OCI-LY7 (cell line): ENCODE measurements at regions not wholly inside any gene's neighbourhood (a gene's known extent, or its start where the extent isn't known, plus 50 kb on each side); places are given as distances from the start of the nearest gene placed in this dataset.

ENCODE experiments used
- BruUV-seq: library from RNA; stranded (reverse); fragments of 400-500 nt; replicated peaks from 2 replicates; lab custom pipeline; 2021; lab: Mats Ljungman, UMichigan
- CTCF ChIA-PET: fragments of 300-600 bp; sonication (Branson Sonifier 250); formaldehyde crosslinking; loops from one replicate; lab custom pipeline; 2022; ENCODE audit warnings: antibody characterized with exemption; ENCODE audit not compliant: unreplicated experiment; lab: Charles Lee
- POLR2A ChIA-PET: fragments of 300-600 bp; sonication (Branson Sonifier 250); formaldehyde crosslinking; loops from one replicate; lab custom pipeline; 2022; ENCODE audit warnings: antibody characterized with exemption; lab: Charles Lee
- DNase-seq: peaks from one replicate; pipeline ENCODE4 v3.0.0-alpha.2; 2015; ENCODE audit warnings: low spot score
- H2AFZ ChIP-seq: fragments of 200-600 bp; sonication (generic), shearing (Covaris generic); 2 replicates; pipeline ENCODE4 v1.6.1; 2014; ENCODE audit warnings: mild to moderate bottlenecking, antibody characterized with exemption, low read length, moderate library complexity
- H3K27ac ChIP-seq: fragments of 200-600 bp; sonication (generic); 2 replicates; pipeline ENCODE4 v1.5.1; 2014; ENCODE audit warnings: mixed run types, low read depth, mild to moderate bottlenecking, moderate library complexity, low read length, inconsistent platforms; ENCODE audit not compliant: poor library complexity, severe bottlenecking
- H3K36me3 ChIP-seq: fragments of 200-600 bp; sonication (generic); 2 replicates; pipeline ENCODE4 v1.6.1; 2014; ENCODE audit warnings: mild to moderate bottlenecking, antibody characterized with exemption, low read length, moderate library complexity, mixed read lengths; ENCODE audit not compliant: insufficient read depth
- H3K4me1 ChIP-seq: fragments of 200-600 bp; sonication (generic); 2 replicates; pipeline ENCODE4 v1.5.1; 2014; ENCODE audit warnings: mild to moderate bottlenecking, low read length; ENCODE audit not compliant: insufficient read depth, poor library complexity, severe bottlenecking
- H3K4me2 ChIP-seq: fragments of 200-600 bp; sonication (generic); 2 replicates; pipeline ENCODE4 v1.6.1; 2014; ENCODE audit warnings: mild to moderate bottlenecking, low read length
- H3K4me3 ChIP-seq: fragments of 200-600 bp; sonication (generic); 2 replicates; pipeline ENCODE4 v1.5.1; 2014; ENCODE audit warnings: mild to moderate bottlenecking, low read depth, low read length; ENCODE audit not compliant: poor library complexity, severe bottlenecking
- H3K79me2 ChIP-seq: fragments of 200-600 bp; sonication (generic); 2 replicates; pipeline ENCODE4 v1.6.1; 2016; ENCODE audit warnings: low read depth, mild to moderate bottlenecking, low read length, moderate library complexity, mixed read lengths; ENCODE audit not compliant: insufficient read depth
- H3K9me2 ChIP-seq: fragments of 200-600 bp; sonication (generic); 2 replicates; pipeline ENCODE4 v1.6.1; 2016; ENCODE audit warnings: mild to moderate bottlenecking, low read length, mixed read lengths; ENCODE audit not compliant: insufficient read depth
- H3K9me3 ChIP-seq: fragments of 200-600 bp; sonication (generic); 2 replicates; pipeline ENCODE4 v1.6.1; 2014; ENCODE audit warnings: mild to moderate bottlenecking, mixed run types, low read length, mixed read lengths
- H4K20me1 ChIP-seq: fragments of 200-600 bp; sonication (generic); 2 replicates; pipeline ENCODE4 v1.6.1; 2014; ENCODE audit warnings: mild to moderate bottlenecking, antibody characterized with exemption, low read length, moderate library complexity, mixed read lengths; ENCODE audit not compliant: insufficient read depth
- EZH2phosphoT487 ChIP-seq: fragments of 200-600 bp; sonication (generic); IDR thresholded peaks from 2 replicates; pipeline ENCODE4 v1.6.1; 2018; ENCODE audit warnings: low read depth, borderline replicate concordance, mild to moderate bottlenecking, mixed run types, antibody characterized with exemption, low read length, moderate library complexity, mixed read lengths
- intact Hi-C: fragments of 100-400 bp; cut with micrococcal nuclease; formaldehyde crosslinking; loops from one replicate; pipeline ENCODE4 v1.10.0; 2022; ENCODE audit not compliant: unreplicated experiment
- TF ChIP-seq, protein P1 (sequence below): fragments of 200-600 bp; sonication (generic); conservative IDR thresholded peaks from 2 replicates; pipeline ENCODE4 v1.5.1; 2014; ENCODE audit warnings: mild to moderate bottlenecking, antibody characterized with exemption, low read length, moderate library complexity, mixed read lengths

DNA sequence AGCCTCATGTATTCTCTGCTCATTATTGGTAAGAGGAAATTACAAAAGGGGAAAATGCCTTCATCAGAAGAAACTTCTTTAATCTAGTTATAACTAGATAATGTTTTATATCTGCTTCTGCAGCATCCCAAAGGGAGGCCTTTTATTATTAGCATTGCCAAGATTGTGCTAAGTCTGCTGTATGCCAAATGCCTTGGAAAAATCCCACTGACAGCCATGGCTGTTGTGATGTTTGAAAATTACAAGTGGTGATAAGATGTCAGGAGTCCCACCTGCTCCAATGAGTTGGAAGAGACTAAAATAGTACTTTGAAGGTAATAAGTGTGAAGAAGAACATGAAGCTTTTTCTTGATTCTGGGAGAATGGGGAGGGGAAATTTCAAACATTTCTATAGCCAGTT, 345.0 kb downstream of the GABRB2 start:
- H2AFZ ChIP-seq, result no peak overlapping the region
- no peaks in the 10 kb centered on the region for H3K9me3 ChIP-seq
- no peak for TF ChIP-seq EZH2phosphoT487
- TF ChIP-seq, protein P1, sequence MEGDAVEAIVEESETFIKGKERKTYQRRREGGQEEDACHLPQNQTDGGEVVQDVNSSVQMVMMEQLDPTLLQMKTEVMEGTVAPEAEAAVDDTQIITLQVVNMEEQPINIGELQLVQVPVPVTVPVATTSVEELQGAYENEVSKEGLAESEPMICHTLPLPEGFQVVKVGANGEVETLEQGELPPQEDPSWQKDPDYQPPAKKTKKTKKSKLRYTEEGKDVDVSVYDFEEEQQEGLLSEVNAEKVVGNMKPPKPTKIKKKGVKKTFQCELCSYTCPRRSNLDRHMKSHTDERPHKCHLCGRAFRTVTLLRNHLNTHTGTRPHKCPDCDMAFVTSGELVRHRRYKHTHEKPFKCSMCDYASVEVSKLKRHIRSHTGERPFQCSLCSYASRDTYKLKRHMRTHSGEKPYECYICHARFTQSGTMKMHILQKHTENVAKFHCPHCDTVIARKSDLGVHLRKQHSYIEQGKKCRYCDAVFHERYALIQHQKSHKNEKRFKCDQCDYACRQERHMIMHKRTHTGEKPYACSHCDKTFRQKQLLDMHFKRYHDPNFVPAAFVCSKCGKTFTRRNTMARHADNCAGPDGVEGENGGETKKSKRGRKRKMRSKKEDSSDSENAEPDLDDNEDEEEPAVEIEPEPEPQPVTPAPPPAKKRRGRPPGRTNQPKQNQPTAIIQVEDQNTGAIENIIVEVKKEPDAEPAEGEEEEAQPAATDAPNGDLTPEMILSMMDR, result no peak
- no peaks in the 10 kb centered on the region for H3K36me3 ChIP-seq
- no peak overlapping the region for H3K4me3 ChIP-seq
- intact Hi-C loops, result no loop called here
- POLR2A ChIA-PET, result no interaction called here
- CTCF ChIA-PET, result no interaction called here
- DNase-seq, result no peak
- no peaks in the 10 kb centered on the region for H3K79me2 ChIP-seq
- no peaks in the 10 kb centered on the region for H3K4me1 ChIP-seq
- no peak overlapping the region for H3K4me2 ChIP-seq
- no peak overlapping the region for H3K27ac ChIP-seq
- H3K9me2 ChIP-seq, result no peaks in the 10 kb centered on the region
- BruUV-seq, result no TSS peak
- H4K20me1 ChIP-seq, result no peaks in the 10 kb centered on the region

DNA sequence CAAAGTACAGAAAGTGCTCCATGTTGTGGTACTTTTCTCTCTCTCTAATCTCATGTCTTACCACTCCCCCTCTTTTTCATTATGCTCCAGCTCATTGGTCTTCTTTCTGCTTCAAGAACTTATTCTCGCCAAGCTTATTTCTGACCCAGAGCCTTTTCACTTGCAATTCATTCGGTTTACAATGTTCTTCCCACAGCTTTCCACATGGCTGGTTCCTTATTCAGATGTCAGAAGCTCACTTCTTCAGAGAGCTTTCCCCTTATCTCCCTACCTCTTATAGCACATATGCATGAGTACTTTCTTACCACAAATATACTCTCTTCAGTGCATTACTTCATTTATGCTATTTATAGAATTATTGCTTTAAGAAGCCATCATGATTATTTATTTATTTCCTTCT, 338.8 kb upstream of the ATP10B start:
- no TSS peak for BruUV-seq
- no peaks in the 10 kb centered on the region for H3K9me2 ChIP-seq
- CTCF ChIA-PET, result no interaction called here
- H2AFZ ChIP-seq, result no peak overlapping the region
- TF ChIP-seq, protein P1, result no peak
- TF ChIP-seq EZH2phosphoT487, result no peak
- POLR2A ChIA-PET, result interaction anchor here (0.7 kb wide), 1 partner anchor 22 kb away, joined by 3 read pairs; no protein-coding TSS in a partner anchor
- no peak for DNase-seq
- no peaks in the 10 kb centered on the region for H3K36me3 ChIP-seq
- H3K9me3 ChIP-seq, result no peaks in the 10 kb centered on the region
- no peak overlapping the region for H3K4me3 ChIP-seq
- no peak overlapping the region for H3K4me2 ChIP-seq
- no peak overlapping the region for H3K27ac ChIP-seq
- no peaks in the 10 kb centered on the region for H3K79me2 ChIP-seq
- intact Hi-C loops, result no loop called here
- H4K20me1 ChIP-seq, result no peaks in the 10 kb centered on the region
- no peaks in the 10 kb centered on the region for H3K4me1 ChIP-seq

DNA sequence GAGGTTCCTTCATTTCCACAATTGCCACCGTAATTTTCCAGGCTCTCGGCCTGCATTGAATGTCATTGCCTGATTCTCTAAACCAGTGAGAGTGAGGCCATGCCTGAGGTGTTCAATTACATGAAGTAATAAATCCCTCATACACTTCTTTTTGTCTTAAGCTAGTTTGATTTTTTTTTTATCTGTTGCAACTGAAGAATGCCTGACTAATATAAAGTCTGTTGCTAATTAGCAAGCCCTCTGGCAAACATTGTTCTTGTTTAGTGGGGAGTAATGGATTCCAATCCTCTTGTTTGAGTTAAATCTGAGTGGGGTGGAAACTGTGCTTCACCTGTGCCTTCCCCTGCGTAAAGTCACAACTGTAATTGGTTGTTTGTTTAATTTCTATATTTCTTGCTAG, 338.1 kb upstream of the ATP10B start:
- Histone ChIP-seq H2AFZ (no peak overlapping the region), H3K4me3 (no peak overlapping the region), H3K27ac (no peak overlapping the region), H3K9me3 (no peaks in the 10 kb centered on the region), H4K20me1 (no peaks in the 10 kb centered on the region), H3K4me2 (no peak overlapping the region), H3K4me1 (no peaks in the 10 kb centered on the region), H3K36me3 (no peaks in the 10 kb centered on the region), H3K79me2 (no peaks in the 10 kb centered on the region), H3K9me2 (no peaks in the 10 kb centered on the region)
- ChIA-PET CTCF (no interaction called here), POLR2A (interaction anchor here (0.7 kb wide), 1 partner anchor 21 kb away, joined by 3 read pairs; no protein-coding TSS in a partner anchor)
- no TSS peak for BruUV-seq
- no peak for TF ChIP-seq EZH2phosphoT487
- TF ChIP-seq, protein P1, result no peak
- no peak for DNase-seq
- intact Hi-C loops, result no loop called here
